H9 (cell line): ENCODE measurements at regions not wholly inside any gene's neighbourhood (a gene's known extent, or its start where the extent isn't known, plus 50 kb on each side); places are given as distances from the start of the nearest gene placed in this dataset.

Experiments
- DNase-seq: peaks from one replicate; pipeline ENCODE4 v3.0.0-alpha.2; 2017
- H2AFZ ChIP-seq: one replicate; pipeline ENCODE4 v1.6.1; 2013; ENCODE audit warnings: mild to moderate bottlenecking, low read length, control low read depth, moderate library complexity
- H2AK5ac ChIP-seq: 2 replicates; pipeline ENCODE4 v1.6.1; 2013; ENCODE audit warnings: low read length, control low read depth, mixed read lengths; ENCODE audit not compliant: insufficient read length
- H2BK120ac ChIP-seq: one replicate; pipeline ENCODE4 v1.6.1; 2013; ENCODE audit warnings: low read depth, mild to moderate bottlenecking, low read length, control low read depth, inconsistent platforms; ENCODE audit not compliant: poor library complexity, severe bottlenecking
- H2BK12ac ChIP-seq: 2 replicates; pipeline ENCODE4 v1.6.1; 2013; ENCODE audit warnings: low read length, control low read depth, mixed read lengths, low read depth; ENCODE audit not compliant: insufficient read length
- H2BK15ac ChIP-seq: 2 replicates; pipeline ENCODE4 v1.6.1; 2013; ENCODE audit warnings: low read depth, low read length, control low read depth
- H2BK20ac ChIP-seq: one replicate; pipeline ENCODE4 v1.6.1; 2013; ENCODE audit warnings: low read depth, mild to moderate bottlenecking, low read length, control low read depth, inconsistent platforms; ENCODE audit not compliant: poor library complexity, severe bottlenecking
- H2BK5ac ChIP-seq: 2 replicates; pipeline ENCODE4 v1.6.1; 2013; ENCODE audit warnings: low read length, control low read depth, mixed read lengths; ENCODE audit not compliant: insufficient read length
- H3K14ac ChIP-seq: 2 replicates; pipeline ENCODE4 v1.6.1; 2013; ENCODE audit warnings: low read length, control low read depth; ENCODE audit not compliant: insufficient read depth
- H3K18ac ChIP-seq: 2 replicates; pipeline ENCODE4 v1.6.1; 2013; ENCODE audit warnings: low read depth, mild to moderate bottlenecking, mixed read lengths, low read length, control low read depth; ENCODE audit not compliant: insufficient read length
- H3K23ac ChIP-seq: 2 replicates; pipeline ENCODE4 v1.6.1; 2013; ENCODE audit warnings: low read length, control low read depth, mixed read lengths, low read depth; ENCODE audit not compliant: insufficient read length
- H3K23me2 ChIP-seq: 2 replicates; pipeline ENCODE4 v1.6.1; 2013; ENCODE audit warnings: low read depth, mild to moderate bottlenecking, mixed read lengths, low read length, control low read depth; ENCODE audit not compliant: insufficient read length, poor library complexity, severe bottlenecking
- H3K27ac ChIP-seq: 2 replicates; pipeline ENCODE4 v1.5.1; 2013; ENCODE audit warnings: low read length, control low read depth, mixed read lengths, low read depth; ENCODE audit not compliant: insufficient read length
- H3K27me3 ChIP-seq: 2 replicates; pipeline ENCODE4 v1.6.1; 2013; ENCODE audit warnings: low read length, control low read depth, inconsistent platforms; ENCODE audit not compliant: insufficient read depth
- H3K4ac ChIP-seq: 2 replicates; pipeline ENCODE4 v1.6.1; 2013; ENCODE audit warnings: low read depth, mild to moderate bottlenecking, control low read depth, inconsistent platforms, low read length, moderate library complexity
- H3K4me1 ChIP-seq: 2 replicates; pipeline ENCODE4 v1.6.1; 2013; ENCODE audit warnings: low read length, control low read depth, inconsistent platforms; ENCODE audit not compliant: insufficient read depth
- H3K4me2 ChIP-seq: 2 replicates; pipeline ENCODE4 v1.6.1; 2013; ENCODE audit warnings: low read length, control low read depth, mixed read lengths; ENCODE audit not compliant: insufficient read length, insufficient read depth
- H3K56ac ChIP-seq: 2 replicates; pipeline ENCODE4 v1.6.1; 2013; ENCODE audit warnings: low read depth, mild to moderate bottlenecking, mixed read lengths, low read length, control low read depth; ENCODE audit not compliant: insufficient read length
- H3K79me1 ChIP-seq: 2 replicates; pipeline ENCODE4 v1.6.1; 2013; ENCODE audit warnings: low read depth, mild to moderate bottlenecking, moderate library complexity, low read length, control low read depth, inconsistent platforms; ENCODE audit not compliant: insufficient read depth, poor library complexity, severe bottlenecking
- H3K79me2 ChIP-seq: 2 replicates; pipeline ENCODE4 v1.6.1; 2013; ENCODE audit warnings: low read length, control low read depth, inconsistent platforms; ENCODE audit not compliant: insufficient read depth
- H3K9ac ChIP-seq: 2 replicates; pipeline ENCODE4 v1.6.1; 2013; ENCODE audit warnings: low read length, control low read depth, mixed read lengths; ENCODE audit not compliant: insufficient read length; ENCODE audit errors: extremely low read depth
- H3K9me3 ChIP-seq: one replicate; pipeline ENCODE4 v1.6.1; 2013; ENCODE audit warnings: low read depth, low read length, inconsistent platforms; ENCODE audit not compliant: control insufficient read depth
- H3T11ph ChIP-seq: one replicate; pipeline ENCODE4 v1.6.1; 2013; ENCODE audit warnings: mild to moderate bottlenecking, low read length, control low read depth, inconsistent platforms
- H4K20me1 ChIP-seq: one replicate; pipeline ENCODE4 v1.6.1; 2013; ENCODE audit not compliant: control insufficient read depth, insufficient read length, insufficient read depth
- H4K5ac ChIP-seq: 2 replicates; pipeline ENCODE4 v1.6.1; 2013; ENCODE audit warnings: low read depth, mild to moderate bottlenecking, mixed read lengths, low read length, control low read depth; ENCODE audit not compliant: insufficient read length
- H4K8ac ChIP-seq: replicated peaks from 2 replicates; pipeline ENCODE4 v1.6.1; 2013; ENCODE audit warnings: low read length, control low read depth, mixed read lengths, low read depth; ENCODE audit not compliant: insufficient read length
- H4K91ac ChIP-seq: 2 replicates; pipeline ENCODE4 v1.6.1; 2013; ENCODE audit warnings: low read depth, mild to moderate bottlenecking, moderate library complexity, mixed read lengths, low read length, control low read depth; ENCODE audit not compliant: insufficient read length
- H3K27ac Mint-ChIP-seq, 3 experiments: 2 replicates in 2 of 3; 3 replicates in 1 of 3; pipeline ENCODE4 v1.8.0; 2020 to 2021; ENCODE audit warnings: mixed read lengths in 3 of 3, mild to moderate bottlenecking in 1 of 3, moderate library complexity in 1 of 3
- H3K27me3 Mint-ChIP-seq: 2 replicates; pipeline ENCODE4 v1.8.0; 2021; ENCODE audit warnings: low read depth, mild to moderate bottlenecking, moderate library complexity, mixed read lengths
- H3K36me3 Mint-ChIP-seq, 3 experiments: 2 replicates in 2 of 3; 3 replicates in 1 of 3; pipeline ENCODE4 v1.8.0; 2020 to 2021; ENCODE audit warnings: low read depth in 3 of 3, mixed read lengths in 3 of 3; ENCODE audit not compliant: insufficient read depth in 1 of 3
- H3K4me1 Mint-ChIP-seq, 2 experiments: 2 replicates each; pipeline ENCODE4 v1.8.0; 2020; ENCODE audit warnings: mixed read lengths in 2 of 2
- H3K4me3 Mint-ChIP-seq, 2 experiments: 2 replicates in 1 of 2; 3 replicates in 1 of 2; pipeline ENCODE4 v1.8.0; 2020 to 2021; ENCODE audit warnings: mild to moderate bottlenecking in 2 of 2, mixed read lengths in 2 of 2, moderate library complexity in 1 of 2
- H3K9me3 Mint-ChIP-seq, 2 experiments: 2 replicates in 1 of 2; 3 replicates in 1 of 2; pipeline ENCODE4 v1.8.0; 2020; ENCODE audit warnings: mild to moderate bottlenecking in 2 of 2, mixed read lengths in 2 of 2, moderate library complexity in 1 of 2
- WGBS: extraction: QIAGEN DNeasy Blood & Tissue Kit; methylation state at CpG from one replicate; pipeline ENCODE4 v1.1.7; 2013; ENCODE audit warnings: missing lambda C conversion rate, low lambda C conversion rate, mixed read lengths; ENCODE audit not compliant: insufficient read length; ENCODE audit errors: extremely low coverage; 5-methylcytosine and 5-hydroxymethylcytosine counted together
- TF ChIP-seq, protein P1 (sequence below): fragments of 200-600 bp; sonication (generic); conservative IDR thresholded peaks from 3 replicates; pipeline ENCODE4 v1.8.0; 2021; ENCODE audit warnings: antibody characterized with exemption, mild to moderate bottlenecking

DNA sequence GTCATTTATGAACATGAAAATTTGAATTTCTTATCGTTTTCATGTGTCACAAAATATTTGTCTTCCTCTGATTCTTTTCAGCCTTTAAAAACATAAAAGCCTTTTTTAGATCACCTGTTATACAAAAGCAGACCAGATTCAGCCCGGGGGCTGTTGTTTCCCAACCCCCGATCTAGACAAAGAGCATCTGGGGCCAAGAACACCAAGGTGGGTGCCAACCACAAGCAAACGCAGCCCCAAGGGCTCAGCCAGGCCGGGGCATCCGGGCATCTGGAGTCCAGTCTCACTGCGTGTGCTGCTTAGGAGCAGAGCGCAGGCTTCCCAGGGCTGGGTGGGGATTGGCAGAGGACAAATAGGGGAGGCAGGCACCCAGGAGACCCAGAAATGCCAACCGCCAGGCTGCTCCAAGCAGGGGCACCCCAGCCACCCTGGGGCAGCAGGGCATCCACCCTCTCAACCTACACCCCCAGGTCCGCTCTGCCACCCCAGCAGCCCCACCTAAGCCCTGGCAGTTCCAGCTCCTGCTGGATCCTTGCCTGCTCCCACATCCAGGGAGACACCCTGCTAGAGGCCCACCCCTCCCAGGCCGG is 78.0 kb downstream of the HMX1 start:
- no peaks in the 10 kb centered on the region for H3K4me1 ChIP-seq
- Mint-ChIP-seq H3K27ac (peak overlapping the region in 1 of 3 experiments; percentile 67; a peak in 1 of 7 replicates), H3K4me1 (no peaks in the 10 kb centered on the region), H3K27me3 (peaks cover 9% of the 10 kb centered on the region), H3K9me3 (no peaks in the 10 kb centered on the region; a peak in 1 of 5 replicates), H3K4me3 (no peak overlapping the region), H3K36me3 (no peaks in the 10 kb centered on the region)
- no peaks in the 10 kb centered on the region for H3K27me3 ChIP-seq
- no peak overlapping the region for H2BK15ac ChIP-seq
- H4K8ac ChIP-seq = no peak overlapping the region
- H3K4me2 ChIP-seq = no peak overlapping the region
- no peaks in the 10 kb centered on the region for H3K9me3 ChIP-seq
- H3K79me1 ChIP-seq = no peaks in the 10 kb centered on the region
- TF ChIP-seq, protein P1, sequence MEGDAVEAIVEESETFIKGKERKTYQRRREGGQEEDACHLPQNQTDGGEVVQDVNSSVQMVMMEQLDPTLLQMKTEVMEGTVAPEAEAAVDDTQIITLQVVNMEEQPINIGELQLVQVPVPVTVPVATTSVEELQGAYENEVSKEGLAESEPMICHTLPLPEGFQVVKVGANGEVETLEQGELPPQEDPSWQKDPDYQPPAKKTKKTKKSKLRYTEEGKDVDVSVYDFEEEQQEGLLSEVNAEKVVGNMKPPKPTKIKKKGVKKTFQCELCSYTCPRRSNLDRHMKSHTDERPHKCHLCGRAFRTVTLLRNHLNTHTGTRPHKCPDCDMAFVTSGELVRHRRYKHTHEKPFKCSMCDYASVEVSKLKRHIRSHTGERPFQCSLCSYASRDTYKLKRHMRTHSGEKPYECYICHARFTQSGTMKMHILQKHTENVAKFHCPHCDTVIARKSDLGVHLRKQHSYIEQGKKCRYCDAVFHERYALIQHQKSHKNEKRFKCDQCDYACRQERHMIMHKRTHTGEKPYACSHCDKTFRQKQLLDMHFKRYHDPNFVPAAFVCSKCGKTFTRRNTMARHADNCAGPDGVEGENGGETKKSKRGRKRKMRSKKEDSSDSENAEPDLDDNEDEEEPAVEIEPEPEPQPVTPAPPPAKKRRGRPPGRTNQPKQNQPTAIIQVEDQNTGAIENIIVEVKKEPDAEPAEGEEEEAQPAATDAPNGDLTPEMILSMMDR = no peak
- no peak overlapping the region for H2BK120ac ChIP-seq
- no peak overlapping the region for H3T11ph ChIP-seq
- H3K18ac ChIP-seq = no peak overlapping the region
- no peak overlapping the region for H3K14ac ChIP-seq
- no peak overlapping the region for H4K5ac ChIP-seq
- no peak overlapping the region for H3K56ac ChIP-seq
- WGBS = no CpG with 5 or more reads among the region's 11 CpGs
- no peak overlapping the region for H2AK5ac ChIP-seq
- no peak overlapping the region for H3K9ac ChIP-seq
- no peak overlapping the region for H3K23ac ChIP-seq
- no peak overlapping the region for H2AFZ ChIP-seq
- no peak overlapping the region for H3K4ac ChIP-seq
- H2BK5ac ChIP-seq = no peak overlapping the region
- H3K27ac ChIP-seq = no peak overlapping the region
- no peaks in the 10 kb centered on the region for H4K20me1 ChIP-seq
- no peak overlapping the region for H2BK20ac ChIP-seq
- no peaks in the 10 kb centered on the region for H3K23me2 ChIP-seq
- DNase-seq = no peak
- no peaks in the 10 kb centered on the region for H3K79me2 ChIP-seq
- no peak overlapping the region for H2BK12ac ChIP-seq
- no peak overlapping the region for H4K91ac ChIP-seq
